ENCODE measurements at regions not wholly inside any gene's neighbourhood (a gene's known extent, or its start where the extent isn't known, plus 50 kb on each side); places are given as distances from the start of the nearest gene placed in this dataset.

- no peak for TF ChIP-seq TAF1 (IDR thresholded peaks at IDR 0.05; ENCODE audit: low read depth)
- no peak for TF ChIP-seq MXI1 (conservative IDR thresholded peaks at IDR 0.05; ENCODE audit: poor library complexity, severe bottlenecking)
- peak; percentile 28 for TF ChIP-seq CTCF (IDR thresholded peaks at IDR 0.05; ENCODE audit: poor library complexity, severe bottlenecking)
- no peak for TF ChIP-seq REST (IDR thresholded peaks at IDR 0.05; ENCODE audit: borderline replicate concordance)
- no peak for TF ChIP-seq EZH2 (IDR thresholded peaks at IDR 0.05; ENCODE audit: borderline replicate concordance, insufficient read depth, low read length, poor library complexity, severe bottlenecking)
These were observed 201.5 kb upstream of the FAM241A start for GRCh38 chr4:111943796-111944203.
